Activated CD4-positive, alpha-beta T cell treated with anti-CD3 and anti-CD28 coated beads for 48 hours (primary cell): ENCODE measurements at regions not wholly inside any gene's neighbourhood (a gene's known extent, or its start where the extent isn't known, plus 50 kb on each side); places are given as distances from the start of the nearest gene placed in this dataset.

Source experiments
- DNase-seq: peaks from one replicate; pipeline ENCODE4 v3.0.0-alpha.2; 2020

GRCh38 chr10:89153971-89154370 is 53.1 kb downstream of the CH25H start:
- DNase-seq, result no peak

- no peak for DNase-seq
Measured at GRCh38 chr10:89153116-89153515, 54.0 kb downstream of the CH25H start.

GRCh38 chr10:89151857-89152256 is 55.3 kb downstream of the CH25H start:
- DNase-seq, result no peak

- no peak for DNase-seq
Measured at GRCh38 chr10:89148061-89148460, 59.1 kb downstream of the CH25H start.

GRCh38 chr10:89147256-89147655 is 59.9 kb downstream of the CH25H start:
- DNase-seq, result no peak

- no peak for DNase-seq
Measured at GRCh38 chr10:89144836-89145235, 62.3 kb downstream of the CH25H start.

- no peak for DNase-seq
Measured at GRCh38 chr10:89142590-89142989, 64.5 kb downstream of the CH25H start.

- no peak for DNase-seq
Measured at GRCh38 chr10:89138755-89139490, 68.2 kb downstream of the CH25H start.

GRCh38 chr10:89134963-89135362 is 72.2 kb downstream of the CH25H start:
- no peak for DNase-seq

GRCh38 chr10:89129911-89130310 is 77.2 kb downstream of the CH25H start:
- DNase-seq, result no peak

- no peak for DNase-seq
Measured at GRCh38 chr10:89122433-89123051, 84.6 kb downstream of the CH25H start.

- DNase-seq, result no peak
Measured at GRCh38 chr10:89121764-89122020, 85.4 kb downstream of the CH25H start.

- no peak for DNase-seq
Measured at GRCh38 chr10:89120931-89121763, 86.0 kb downstream of the CH25H start.

GRCh38 chr10:89119651-89120050 is 87.5 kb downstream of the CH25H start:
- DNase-seq, result no peak

- no peak for DNase-seq
Measured at GRCh38 chr10:89118091-89118490, 89.0 kb downstream of the CH25H start.

- no peak for DNase-seq
Measured at GRCh38 chr10:89115876-89116627, 91.1 kb downstream of the CH25H start.

GRCh38 chr10:89114846-89115625 is 92.1 kb downstream of the CH25H start:
- no peak for DNase-seq

GRCh38 chr10:89102735-89103134 is 104.4 kb downstream of the CH25H start:
- no peak for DNase-seq

GRCh38 chr10:89101943-89102342 is 105.2 kb downstream of the CH25H start:
- no peak for DNase-seq

- no peak for DNase-seq
Measured at GRCh38 chr10:89100680-89101079, 106.4 kb downstream of the CH25H start.

- no peak for DNase-seq
Measured at GRCh38 chr10:89097226-89097625, 106.6 kb downstream of the FAS start.

- no peak for DNase-seq
Measured at GRCh38 chr10:89095701-89096391, 105.2 kb downstream of the FAS start.
